GM19395 (cell line): ENCODE measurements at regions not wholly inside any gene's neighbourhood (a gene's known extent, or its start where the extent isn't known, plus 50 kb on each side); places are given as distances from the start of the nearest gene placed in this dataset.
A peak's percentile ranks its signal among the peaks of the same experiment; 100 is the strongest.
"Not testable (repeated sequence)": the region's sequence is repeated elsewhere in the genome, so short reads cannot be mapped to it uniquely, and the experiment has no call there.

Experiments
- ATAC-seq: cut with Tn5 transposase; IDR thresholded peaks from one replicate; pipeline ENCODE4 v1.9.1; 2021; ENCODE audit warnings: mild to moderate bottlenecking, moderate library complexity; ENCODE audit not compliant: unreplicated experiment

DNA sequence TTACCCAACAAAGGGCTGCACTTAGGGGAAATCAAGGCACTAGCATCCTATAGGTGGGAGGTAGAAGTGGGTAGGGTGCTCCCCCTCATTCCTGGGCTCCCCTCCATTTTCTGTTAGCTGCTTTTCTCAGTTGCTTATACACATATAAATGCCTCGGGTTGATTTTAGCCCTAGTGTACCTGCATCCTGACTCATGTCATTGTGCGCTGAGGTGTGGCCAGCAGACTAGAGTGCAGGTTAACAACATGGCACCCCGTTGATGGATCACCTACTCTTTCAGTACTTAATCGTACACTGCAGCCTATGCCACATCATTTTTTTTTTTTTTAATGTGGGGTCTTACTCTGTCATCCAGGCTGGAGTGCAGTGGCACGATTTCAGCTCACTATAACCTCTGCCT is 144.0 kb upstream of the ITGB1 start:
- ATAC-seq, result no peak

DNA sequence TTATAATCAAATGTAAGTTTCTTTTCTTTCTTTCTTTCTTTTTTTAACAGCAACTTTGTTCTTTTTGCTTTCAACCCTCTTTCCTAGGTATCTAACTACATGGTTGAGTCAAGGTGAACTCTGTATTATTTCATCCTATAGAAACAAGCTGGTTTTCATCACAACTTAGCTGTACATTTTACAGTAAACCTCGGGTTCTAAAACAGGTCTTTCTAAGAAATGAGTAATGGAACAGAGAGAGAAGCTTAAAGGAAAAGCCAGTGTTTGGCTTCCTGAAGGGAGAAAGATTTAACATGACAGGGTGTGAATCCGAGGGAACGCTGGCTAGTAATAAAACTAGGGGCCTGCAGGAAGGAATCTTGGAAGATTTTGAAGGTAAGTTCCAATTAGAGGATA is 143.4 kb upstream of the ITGB1 start:
- ATAC-seq, result no peak

DNA sequence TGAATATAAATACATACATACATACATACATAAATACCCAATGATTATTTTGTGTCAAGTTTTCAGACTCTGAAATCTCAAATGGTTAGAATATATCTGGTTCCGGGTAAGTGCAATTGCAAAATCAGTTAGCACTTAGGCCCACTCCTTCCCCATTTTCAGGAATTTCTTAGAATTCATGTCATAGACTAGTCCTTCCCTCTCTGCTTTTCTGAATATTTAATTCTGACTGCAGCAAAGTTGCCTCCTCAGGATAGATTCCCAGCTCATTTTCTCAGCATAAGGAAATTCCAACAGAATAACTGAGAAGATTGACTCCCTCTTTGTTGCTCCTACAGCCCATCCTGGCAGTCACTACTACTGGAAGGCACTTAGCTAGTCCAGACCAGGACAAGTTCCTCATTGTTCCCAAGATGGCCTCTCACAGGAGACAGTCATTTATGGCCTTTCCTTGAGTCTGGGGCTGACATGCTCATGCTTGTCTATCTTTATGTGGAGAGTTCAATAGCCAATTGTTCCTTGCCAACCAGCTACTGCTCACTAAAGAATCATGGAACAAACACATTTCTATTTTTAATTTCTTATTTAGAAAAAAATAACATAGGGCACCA is 142.9 kb upstream of the ITGB1 start:
- no peak for ATAC-seq

DNA sequence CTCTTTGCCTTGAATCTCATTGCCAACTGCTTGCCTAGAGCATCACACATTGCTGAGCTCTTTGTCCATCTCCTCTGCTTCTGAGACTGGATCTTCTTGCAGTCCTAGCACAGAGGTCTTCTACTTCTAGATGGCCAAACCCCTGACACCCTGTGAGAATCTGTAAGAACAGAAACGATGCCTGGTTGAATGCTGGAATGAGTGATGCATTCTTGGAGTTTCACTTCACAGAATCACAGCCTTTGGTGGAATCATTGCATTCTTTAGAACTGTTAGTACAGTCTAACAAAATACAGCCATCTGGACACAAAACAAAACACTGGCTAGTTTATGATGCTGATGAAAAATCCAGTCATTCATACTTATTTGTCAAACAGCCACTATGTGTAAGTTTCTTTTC is 141.7 kb upstream of the ITGB1 start:
- no peak for ATAC-seq

DNA sequence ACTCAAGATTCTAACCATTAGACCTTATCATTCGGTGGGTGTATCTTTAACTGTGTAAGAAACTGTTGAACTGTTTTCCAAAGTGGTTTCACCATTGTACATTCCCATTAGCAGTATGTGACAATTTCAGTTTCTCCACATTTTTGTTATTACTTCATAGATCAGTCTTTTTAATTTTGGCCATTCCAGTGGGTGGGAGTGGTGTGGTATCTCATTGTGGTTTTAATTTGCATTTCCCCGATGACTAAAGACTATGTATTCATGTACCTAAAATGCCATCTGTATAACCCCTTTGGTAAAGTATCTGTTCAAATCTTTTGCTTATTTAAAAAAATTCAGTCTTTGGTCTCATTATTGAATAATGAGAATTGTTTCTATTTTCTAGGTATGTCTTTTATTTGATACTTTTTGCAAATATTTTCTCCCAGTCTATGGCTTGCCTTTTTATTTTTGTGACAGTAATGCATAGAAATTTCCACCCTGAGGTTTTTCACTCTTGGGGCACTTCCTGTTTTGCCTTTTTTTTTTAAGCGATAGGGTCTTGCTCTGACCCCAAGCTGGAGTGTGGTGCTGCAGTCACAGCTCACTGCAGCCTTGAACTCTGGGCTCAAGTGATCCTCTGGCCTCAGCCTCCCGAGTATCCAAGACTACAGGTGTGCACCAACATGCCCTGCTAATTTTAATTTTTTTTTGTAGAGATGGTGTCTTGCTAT is 141.1 kb upstream of the ITGB1 start:
- ATAC-seq, result peak; percentile 42

DNA sequence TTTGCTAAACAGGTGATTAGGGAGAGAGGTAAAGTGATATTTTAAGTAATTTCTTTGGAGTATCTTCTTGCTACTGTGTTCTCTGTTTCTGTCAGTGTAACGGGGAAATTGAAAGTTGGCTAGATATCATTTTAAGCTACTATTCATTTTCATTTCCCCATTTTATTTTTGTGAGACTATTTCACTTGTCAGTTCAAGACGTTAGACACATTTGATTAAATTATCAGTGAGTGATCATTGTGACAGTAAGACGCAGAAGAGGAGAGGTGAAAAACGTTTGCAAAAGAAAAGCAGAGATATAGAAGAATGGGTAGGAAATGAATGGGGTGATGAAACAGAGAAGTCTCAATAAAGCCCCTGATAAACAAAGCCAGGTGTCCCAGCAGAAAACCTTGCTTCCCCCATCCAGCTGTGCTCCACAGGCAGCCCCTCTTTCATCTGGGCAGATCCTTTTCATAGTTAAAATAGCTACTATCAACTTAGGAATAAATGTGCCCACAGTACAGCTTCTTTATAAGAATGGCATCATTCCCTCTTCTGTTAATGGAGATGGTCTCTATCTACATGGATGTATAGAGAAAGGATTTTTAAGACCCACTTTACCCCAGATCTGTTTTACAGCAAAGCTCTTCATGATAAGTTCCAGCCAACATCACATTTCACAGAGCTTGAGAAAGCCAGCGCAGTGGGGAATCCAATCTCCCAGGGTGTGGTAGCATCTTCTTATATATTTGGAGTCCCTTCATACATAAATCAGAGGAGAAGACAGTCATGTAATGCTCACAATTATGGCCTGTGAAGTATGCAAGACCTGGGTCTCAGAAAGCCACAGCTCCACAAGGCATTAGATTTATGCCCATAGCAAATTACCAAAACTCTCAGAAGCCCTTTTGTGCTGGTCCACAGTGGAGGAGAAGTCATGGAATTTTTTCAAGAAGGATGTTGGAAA is 138.1 kb upstream of the ITGB1 start:
- peak; percentile 70 for ATAC-seq

DNA sequence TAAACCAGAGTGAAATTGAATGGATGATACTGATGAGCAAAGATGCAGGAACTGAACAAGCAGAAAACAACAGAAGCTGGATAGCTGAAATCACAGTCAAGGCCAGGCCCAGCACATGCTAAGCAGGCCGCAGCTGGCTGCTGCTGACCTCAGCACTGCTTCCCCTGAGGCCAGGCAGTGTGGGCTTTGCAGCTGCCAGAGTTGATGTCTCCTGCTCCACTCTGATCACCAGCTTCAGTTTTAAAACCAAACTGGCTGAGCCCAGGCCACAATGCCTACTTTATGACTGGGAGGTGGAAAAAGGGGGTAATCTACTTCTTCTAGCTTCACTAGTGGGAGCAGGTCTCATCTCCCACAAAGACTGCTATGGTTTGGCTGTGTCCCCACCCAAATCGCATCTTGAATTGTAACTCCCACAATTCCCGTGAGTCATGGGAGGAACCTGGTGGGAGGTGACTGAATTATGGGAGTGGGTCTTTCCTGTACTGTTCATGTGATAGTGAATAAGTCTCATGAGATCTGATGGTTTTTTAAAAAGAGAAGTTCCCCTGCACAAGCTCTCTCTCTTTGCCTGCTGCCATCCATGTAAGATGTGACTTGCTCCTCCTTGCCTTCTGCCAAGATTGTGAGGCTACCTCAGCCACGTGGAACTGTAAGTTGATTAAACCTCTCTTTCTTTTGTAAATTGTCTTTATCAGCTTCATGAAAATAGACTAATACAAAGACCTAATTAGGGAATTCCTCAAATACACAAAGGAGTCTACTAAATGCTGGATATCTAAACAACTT is 136.4 kb upstream of the ITGB1 start:
- ATAC-seq, result no peak

DNA sequence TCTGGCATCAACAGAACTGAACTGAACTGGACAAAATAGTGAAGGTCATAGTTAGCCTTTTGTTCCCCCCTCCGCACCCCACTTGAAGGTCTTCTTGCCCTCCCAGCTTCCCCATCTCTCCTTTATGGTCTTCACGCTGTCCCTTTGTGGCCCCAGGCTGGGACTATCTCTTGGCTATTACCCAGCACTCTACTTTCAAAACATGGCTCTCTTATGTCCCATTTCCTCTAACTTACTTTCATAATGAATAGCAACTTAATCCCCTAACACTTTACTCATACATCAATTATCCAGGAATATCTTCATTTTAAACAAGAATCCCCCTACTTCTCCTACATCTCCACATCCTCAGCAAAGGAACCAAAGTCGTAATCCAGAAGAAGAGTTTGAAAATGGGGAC is 135.3 kb upstream of the ITGB1 start:
- no peak for ATAC-seq

DNA sequence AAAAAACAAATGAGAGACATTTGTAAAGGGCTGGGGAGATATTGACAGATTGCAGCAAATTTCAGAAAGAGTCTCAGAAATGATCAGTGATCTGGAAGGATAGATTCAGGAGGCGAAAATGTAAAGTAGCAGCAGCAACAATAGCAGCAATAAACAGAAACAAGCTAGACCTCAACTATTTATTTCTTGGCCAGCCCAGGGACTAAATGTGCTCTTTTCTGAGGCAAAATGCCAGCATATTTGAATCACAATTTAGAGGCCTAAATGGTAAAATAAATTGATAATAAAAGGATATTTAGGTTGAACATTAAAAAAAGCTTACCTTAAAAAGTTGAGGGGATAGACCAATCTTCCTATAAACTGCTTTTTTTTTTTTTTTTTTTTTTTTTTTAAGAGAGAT is 134.6 kb upstream of the ITGB1 start:
- no peak for ATAC-seq

DNA sequence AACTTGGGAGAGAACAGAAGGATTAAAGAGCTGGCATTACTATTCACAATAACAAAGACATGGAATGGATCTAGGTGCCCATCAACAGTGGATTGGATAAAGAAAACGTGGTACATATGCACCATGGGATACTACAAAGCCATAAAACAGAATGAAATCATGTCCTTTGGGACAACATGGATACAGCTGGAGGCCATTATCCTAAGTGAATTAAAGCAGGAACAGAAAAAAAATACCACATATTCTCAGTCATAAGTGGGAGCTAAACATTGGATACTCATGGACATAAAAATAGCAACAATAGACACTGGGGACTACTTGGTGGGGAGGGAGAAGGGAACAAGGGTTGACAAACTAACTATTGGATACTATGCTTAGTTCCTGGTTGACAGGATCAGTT is 133.2 kb upstream of the ITGB1 start:
- no peak for ATAC-seq

DNA sequence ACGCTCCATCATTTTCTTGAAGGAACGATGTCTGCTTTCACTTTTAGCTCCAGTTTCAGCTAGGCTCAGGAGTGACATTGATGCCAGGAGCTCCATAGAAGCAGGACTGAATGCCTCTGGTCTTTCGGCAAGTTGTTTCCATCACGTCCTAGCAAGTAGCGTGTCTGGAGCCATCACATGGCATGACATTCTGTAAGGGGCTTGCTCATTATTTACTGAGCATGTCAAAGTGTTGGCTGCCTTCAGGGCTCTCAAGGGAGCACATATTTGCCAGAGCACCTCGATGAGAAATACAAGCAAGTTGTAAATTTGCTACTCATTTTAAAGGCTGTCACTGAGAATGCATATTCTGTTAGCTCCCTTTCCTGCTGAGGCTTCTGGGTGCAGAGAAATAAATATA is 131.0 kb upstream of the ITGB1 start:
- no peak for ATAC-seq

DNA sequence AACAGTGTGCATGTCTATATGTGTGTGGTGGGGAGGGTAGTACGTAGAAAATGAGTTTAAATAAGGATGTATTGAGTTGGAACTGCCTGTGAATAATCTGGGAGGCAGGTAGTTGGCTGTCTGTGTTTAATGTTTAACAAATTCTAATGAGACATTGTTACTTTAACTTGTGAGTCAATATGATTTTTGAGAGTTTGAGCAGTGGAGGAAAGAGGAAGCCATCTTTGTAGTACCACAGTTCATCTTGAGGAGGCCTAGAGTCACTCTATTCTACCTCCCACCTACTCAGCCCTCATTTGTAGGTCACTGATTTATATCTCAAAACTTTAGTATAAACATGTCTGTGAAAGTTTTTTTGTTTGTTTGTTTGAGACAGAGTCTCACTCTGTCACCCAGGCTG is 129.9 kb upstream of the ITGB1 start:
- no peak for ATAC-seq

DNA sequence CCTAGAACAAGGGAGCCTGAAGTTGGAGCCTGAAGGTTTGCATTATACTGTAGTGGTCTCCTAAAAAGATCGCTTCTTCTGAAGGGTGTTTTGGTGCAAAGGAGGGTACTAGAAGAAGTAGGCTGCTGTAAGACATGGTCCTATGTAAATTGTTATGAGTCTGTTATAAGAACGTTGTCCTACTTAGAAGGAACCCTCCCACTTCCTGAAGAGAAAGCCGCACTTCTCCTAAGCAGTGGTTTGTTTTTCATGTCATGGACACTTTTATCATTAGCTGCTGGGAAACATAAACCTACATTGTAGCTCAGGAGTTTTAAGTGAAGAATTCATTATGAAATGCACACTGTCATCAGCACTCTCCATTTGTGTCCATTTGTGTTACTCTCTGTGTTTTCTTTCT is 129.1 kb upstream of the ITGB1 start:
- ATAC-seq, result no peak

DNA sequence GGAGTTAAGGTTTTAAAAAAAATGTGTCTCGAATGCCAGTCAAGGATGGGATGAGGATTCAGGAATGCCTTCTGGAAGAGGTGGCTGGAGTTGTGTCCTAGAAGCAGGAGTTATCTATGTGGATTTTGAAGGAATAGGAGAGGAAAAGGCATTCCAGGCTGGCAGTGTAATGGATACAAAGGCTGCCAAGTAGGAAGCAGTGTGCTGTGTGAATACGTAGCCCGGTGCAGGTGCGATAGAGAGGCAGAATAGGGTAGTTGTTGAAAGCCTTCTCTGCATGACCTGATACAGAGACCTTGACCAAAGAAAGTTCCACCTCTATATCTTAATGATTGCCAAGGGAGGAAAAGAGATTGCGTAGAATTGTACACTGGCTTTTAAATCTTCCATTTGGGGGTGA is 128.1 kb upstream of the ITGB1 start:
- ATAC-seq, result no peak

DNA sequence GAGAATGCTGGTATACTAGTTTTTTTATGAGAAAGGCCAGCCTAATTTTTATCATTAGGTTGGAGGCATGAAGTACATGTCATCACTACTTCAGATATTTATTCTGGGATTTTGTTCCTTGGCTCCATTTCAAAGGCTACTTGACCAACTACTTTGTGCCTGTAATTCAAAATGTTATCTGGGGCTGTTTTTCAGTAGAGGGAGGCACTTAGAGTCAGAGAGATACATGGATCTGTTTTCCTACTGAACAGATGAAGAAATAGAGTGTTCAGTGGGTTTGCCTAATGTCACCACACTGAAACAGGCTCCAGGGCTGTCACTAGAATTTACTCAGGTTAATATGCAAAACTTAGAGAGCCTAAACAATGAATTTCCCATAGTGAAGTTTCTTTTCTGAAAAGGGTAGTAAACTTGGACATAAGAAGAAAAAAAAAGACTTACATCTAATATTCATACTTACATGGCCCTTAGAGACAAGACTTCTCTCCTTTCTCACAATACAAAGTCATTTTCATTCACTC is 127.3 kb upstream of the ITGB1 start:
- ATAC-seq, result no peak

DNA sequence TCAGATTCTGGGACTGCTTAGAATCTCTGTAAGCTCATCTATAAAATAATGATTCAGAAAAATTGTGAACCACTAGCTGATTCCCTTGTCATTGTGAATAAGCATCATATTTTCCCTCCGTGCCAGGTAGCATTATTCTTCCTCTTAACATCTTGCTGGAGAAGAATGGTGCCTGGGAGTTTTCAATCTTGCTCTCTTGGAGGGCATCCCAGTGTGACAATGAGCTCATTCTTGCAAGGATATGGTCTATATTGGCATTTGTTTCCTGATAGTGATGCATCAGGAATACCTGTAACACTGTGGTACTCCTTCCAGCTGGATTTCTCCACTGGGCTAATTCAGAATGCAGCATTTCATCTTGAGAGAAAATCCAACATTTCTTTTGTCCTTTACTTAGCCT is 126.4 kb upstream of the ITGB1 start:
- no peak for ATAC-seq

DNA sequence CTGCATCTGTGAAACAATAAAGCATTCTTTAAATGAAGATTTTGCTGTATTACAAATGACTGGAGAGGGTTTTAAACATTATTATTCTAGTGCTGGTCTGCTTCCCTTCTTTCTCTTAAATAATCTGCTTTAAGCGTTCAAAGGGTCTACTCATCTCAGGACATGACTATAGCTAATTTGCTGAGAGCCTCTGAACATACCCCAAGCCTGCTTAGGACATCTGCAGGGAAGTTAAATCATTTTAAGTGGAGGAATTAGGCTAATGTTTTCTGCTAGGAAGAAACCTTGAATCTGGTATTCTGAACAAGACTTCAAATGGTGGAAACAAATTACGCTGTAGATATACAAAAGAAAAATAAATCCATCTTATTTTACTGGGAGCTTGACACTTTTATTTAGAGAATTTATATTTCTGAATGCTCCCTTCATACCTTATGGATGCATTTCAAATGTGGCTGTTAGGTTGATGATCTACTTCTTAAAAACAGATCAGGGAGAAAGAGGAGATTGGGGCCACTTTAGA is 124.4 kb upstream of the ITGB1 start:
- ATAC-seq, result no peak

DNA sequence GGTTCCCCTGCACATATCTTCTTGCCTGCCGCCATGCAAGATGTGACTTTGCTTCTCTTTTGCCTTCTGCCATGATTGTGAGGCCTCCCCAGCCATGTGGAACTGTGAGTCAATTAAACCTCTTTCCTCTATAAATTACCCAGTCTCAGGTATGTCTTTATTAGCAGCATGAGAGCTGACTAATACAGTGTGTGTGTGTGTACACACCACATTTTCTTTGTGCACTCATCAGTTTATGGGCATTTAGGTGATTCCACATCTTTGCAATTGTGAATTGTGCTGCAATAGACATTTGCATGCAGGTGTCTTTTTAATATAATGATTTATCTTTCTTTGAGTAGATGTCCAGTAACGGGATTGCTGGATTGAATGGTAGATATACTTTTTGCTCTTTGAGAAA is 122.4 kb upstream of the ITGB1 start:
- ATAC-seq, result not testable (repeated sequence)

DNA sequence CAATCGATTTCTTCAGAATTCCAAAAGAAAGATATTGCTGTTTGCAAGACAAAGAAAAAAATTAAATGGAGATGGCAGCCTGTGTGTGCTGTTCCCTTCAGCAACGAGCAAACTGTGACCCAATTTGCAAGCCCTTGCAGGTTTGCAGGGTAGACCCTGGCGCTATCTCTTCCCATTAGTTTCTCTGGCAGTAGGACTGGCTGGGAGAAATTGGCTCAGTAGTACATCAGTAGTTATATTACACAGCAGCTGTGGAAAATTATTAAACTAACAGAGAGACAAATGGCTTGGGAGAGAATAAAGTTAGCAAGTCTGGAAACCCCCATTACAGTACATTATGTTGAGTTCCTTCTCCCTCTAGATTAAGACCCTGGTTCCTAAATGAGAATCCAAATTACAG is 116.4 kb upstream of the ITGB1 start:
- ATAC-seq, result no peak

DNA sequence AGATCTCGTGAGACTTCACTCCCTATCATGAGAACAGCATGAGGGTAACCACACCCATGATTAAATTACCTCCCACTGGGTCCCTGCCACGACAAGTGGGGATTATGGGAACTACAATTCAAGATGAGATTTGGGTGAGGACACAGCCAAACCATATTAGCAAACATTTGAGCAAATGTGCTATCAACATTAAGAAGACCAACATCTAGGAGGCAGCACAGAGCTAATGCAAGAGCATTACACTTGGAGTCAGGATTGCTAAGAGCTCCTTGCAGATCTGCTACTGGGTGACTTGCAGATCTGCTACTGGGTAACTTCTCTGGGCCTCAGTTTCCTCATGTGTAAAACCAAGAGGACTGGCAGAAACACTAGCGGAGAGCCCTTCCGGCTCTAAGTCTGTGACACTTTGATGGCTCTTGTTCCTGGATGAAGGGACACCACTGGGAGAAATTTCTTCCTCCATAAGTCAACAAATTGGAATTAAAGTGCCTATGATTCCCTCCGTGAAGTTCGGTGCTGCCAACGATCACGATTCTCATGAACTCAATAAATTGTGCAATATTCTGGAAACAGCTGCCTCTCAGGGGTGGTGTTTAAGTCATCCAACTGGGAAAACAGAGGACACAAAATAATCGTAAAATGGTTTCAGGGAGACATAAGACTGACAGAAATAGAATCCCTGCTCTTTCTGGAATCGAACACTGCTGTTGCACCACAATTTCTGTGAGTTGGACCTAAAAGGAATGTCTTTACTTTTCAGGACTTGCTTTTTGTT is 115.8 kb upstream of the ITGB1 start:
- ATAC-seq, result no peak
